Urinary bladder (tissue), 3 donors: ENCODE measurements at regions not wholly inside any gene's neighbourhood (a gene's known extent, or its start where the extent isn't known, plus 50 kb on each side); places are given as distances from the start of the nearest gene placed in this dataset.

ENCODE experiments used
- DNase-seq: peaks from one replicate; pipeline ENCODE4 v3.0.0-alpha.2; 2015; ENCODE audit errors: extremely low spot score
- H3K27ac ChIP-seq: one replicate; pipeline ENCODE4 v1.5.1; 2013; ENCODE audit warnings: low read depth, mild to moderate bottlenecking, moderate library complexity
- H3K36me3 ChIP-seq: one replicate; pipeline ENCODE4 v1.6.1; 2013; ENCODE audit warnings: mild to moderate bottlenecking, moderate library complexity; ENCODE audit not compliant: insufficient read depth
- H3K4me1 ChIP-seq: one replicate; pipeline ENCODE4 v1.6.1; 2013; ENCODE audit warnings: mild to moderate bottlenecking, moderate library complexity; ENCODE audit not compliant: insufficient read depth
- H3K4me3 ChIP-seq: one replicate; pipeline ENCODE4 v1.5.1; 2013; ENCODE audit warnings: low read depth, low read length
- WGBS: extraction: QIAGEN DNeasy Blood & Tissue Kit; methylation state at CpG from one replicate; pipeline ENCODE4 v1.1.7; 2013; 5-methylcytosine and 5-hydroxymethylcytosine counted together
- donor health status: healthy with polysubstance abuse.
- donor health status: healthy.

DNA sequence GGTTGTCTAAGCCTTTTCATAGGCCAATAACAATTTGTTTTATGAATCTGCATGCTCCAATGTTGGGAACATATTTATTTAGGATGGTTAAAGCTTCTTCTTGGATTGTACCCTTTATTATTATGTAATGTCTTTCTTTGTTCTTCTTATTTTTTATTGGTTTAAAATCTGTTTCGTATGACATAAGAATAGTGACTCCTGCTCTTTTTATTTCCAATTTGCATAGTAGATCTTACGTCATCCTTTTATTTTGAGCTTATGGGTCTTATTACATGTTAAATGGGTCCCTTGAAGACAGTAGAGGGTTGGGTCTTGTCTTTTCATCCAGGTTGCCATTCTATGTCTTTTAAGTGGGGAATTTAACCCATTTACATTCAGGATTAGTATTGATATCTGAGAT, 561.9 kb upstream of the GHITM start:
- Histone ChIP-seq H3K4me3 (no peak overlapping the region), H3K4me1 (no peaks in the 10 kb centered on the region), H3K36me3 (no peaks in the 10 kb centered on the region), H3K27ac (no peak overlapping the region)
- WGBS: 86% methylated on average over 2 of the region's 2 CpGs
- DNase-seq: no peak

DNA sequence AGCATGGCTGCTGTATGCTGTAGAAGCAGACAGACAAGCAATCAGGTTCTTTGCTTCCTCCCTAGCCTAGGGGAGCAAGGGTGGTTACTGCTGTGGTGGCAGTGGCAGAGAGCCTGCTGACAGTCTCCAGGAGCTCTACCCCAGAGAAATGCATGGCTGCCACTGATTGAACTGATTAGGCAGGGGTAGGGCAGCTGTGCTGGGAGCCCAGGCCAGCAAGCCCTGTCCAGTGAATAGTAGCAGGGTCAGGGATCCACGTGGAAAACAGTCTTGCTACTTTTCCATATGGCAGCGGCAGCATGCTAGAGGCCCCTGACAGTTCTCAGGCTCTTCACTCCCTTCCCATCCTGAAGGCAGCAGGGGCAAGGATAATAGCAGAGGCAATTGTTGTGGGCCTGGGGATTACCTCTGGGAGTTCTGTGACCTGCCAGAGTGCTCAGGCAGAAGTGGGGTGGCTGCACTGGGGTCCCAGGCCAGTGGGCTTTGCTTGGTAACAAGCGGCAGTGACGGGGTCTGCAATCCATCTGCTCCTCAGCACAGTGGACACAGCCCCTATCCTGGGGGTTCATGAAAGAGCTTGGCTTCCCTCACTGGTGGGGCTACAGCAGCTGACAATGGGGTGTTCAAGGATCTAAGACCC, 558.8 kb upstream of the GHITM start:
- no peaks in the 10 kb centered on the region for H3K36me3 ChIP-seq
- H3K27ac ChIP-seq: no peak overlapping the region
- 81% methylated on average over 4 of the region's 4 CpGs for WGBS
- DNase-seq: no peak
- no peaks in the 10 kb centered on the region for H3K4me1 ChIP-seq
- no peak overlapping the region for H3K4me3 ChIP-seq

DNA sequence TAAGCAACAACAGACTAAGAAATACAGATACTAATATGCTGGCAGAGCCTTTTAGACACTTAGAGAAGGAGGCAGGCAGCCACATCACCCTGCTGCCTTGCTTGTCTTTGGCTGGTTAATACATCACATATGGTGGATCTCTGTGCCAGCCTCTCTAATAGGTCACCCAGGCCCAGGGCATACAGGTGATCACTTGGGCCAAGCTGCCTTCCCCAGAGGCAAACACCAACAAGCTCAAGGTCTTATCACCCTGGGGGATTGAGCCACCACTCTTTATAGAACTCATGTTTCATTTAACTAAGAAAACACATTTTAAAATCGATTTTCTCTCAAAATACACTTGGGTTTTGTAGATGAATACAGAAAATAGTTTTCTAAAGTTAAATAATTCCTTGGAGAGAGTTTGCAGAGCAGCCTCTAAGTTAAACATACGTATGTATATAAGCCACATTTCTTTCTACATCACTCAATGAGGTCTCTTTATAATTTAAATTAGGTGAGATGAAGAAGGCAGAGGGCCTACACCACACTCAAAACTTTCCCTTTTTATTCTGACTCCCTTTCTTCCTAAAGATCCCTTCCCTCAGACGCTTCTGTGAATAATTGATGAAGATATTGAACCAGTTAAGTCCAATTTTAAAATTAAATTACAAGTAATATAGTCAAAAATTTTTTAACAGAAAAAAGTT, 556.8 kb upstream of the GHITM start:
- no peaks in the 10 kb centered on the region for H3K4me1 ChIP-seq
- no peak for DNase-seq
- no peak overlapping the region for H3K4me3 ChIP-seq
- no peaks in the 10 kb centered on the region for H3K36me3 ChIP-seq
- no peak overlapping the region for H3K27ac ChIP-seq
- WGBS: 71% methylated on average over 3 of the region's 3 CpGs

DNA sequence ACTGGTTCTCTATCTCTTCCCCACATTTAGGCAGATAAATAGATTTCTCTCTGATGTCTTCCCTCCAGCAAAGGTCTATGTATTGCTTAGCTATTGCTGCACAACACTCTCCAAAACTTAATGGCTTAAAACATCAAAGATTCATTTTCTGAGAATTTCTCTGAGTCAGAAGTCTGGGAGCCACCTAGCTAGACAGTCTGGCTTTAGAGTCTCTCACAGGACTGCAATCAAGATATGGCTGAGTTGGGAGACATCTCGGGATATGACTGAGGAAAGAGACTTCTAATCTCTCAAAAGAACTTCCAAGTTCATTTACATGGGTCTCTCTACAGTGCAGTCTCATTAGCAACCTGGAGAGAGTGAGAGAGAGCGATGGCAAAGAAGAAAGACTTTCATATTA, 553.6 kb upstream of the GHITM start:
- H3K4me1 ChIP-seq: no peaks in the 10 kb centered on the region
- H3K36me3 ChIP-seq: no peaks in the 10 kb centered on the region
- H3K4me3 ChIP-seq: no peak overlapping the region
- DNase-seq: no peak
- no peak overlapping the region for H3K27ac ChIP-seq
- 86% methylated on average over 2 of the region's 2 CpGs for WGBS

DNA sequence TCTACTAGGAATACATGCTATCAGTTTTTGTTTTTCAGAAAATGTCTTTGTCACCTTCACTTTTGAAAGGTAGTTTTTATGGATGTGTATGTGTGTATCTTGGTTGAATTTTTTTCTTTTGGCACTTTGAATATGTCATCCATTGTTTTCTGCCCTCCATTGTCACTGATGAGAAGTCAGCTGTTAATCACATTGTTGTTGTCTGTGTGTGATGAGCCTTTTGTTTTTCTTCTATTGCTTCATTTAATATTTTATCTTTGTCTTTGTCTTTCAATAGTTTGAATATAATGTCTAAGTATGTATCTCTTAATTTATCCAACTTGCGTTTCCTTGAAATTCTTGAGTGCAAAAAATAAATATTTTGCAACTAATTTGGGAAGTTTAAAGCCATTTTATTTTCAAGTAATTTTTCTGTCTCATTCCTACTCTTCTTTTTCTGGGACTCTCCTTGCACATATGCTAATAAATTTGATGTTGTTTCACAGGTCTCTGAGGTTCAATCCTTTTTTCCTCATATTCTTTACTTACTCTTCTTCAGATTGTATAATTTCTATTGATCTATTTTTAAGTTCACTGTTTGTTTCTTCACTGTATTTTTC, 546.9 kb upstream of the GHITM start:
- 96% methylated on average over 1 of the region's 1 CpG for WGBS
- no peak overlapping the region for H3K4me3 ChIP-seq
- no peak for DNase-seq
- no peaks in the 10 kb centered on the region for H3K36me3 ChIP-seq
- H3K4me1 ChIP-seq: no peaks in the 10 kb centered on the region
- no peak overlapping the region for H3K27ac ChIP-seq

DNA sequence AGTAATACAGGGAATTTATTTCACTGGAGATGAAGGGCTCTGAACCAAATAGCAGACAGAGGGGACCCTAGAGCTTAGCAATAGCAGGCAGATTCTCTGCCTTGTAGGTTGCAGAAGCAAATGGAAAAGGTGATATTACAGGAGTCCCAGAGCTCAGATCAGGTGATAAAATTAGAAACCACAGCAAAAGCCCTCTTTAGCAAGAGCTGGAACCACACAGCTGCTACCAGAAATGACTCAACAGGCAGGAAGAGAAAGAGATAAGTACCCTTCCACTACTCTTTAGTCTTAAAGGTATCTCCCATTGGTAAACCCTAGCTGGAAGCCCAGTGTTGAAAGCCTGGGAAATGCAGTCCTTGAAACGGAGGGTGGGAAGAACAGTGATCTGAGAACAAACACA, 535.6 kb upstream of the GHITM start:
- no peak for DNase-seq
- Histone ChIP-seq H3K4me1 (no peaks in the 10 kb centered on the region), H3K36me3 (no peaks in the 10 kb centered on the region), H3K4me3 (no peak overlapping the region), H3K27ac (no peak overlapping the region)
- 82% methylated on average over 1 of the region's 1 CpG for WGBS

DNA sequence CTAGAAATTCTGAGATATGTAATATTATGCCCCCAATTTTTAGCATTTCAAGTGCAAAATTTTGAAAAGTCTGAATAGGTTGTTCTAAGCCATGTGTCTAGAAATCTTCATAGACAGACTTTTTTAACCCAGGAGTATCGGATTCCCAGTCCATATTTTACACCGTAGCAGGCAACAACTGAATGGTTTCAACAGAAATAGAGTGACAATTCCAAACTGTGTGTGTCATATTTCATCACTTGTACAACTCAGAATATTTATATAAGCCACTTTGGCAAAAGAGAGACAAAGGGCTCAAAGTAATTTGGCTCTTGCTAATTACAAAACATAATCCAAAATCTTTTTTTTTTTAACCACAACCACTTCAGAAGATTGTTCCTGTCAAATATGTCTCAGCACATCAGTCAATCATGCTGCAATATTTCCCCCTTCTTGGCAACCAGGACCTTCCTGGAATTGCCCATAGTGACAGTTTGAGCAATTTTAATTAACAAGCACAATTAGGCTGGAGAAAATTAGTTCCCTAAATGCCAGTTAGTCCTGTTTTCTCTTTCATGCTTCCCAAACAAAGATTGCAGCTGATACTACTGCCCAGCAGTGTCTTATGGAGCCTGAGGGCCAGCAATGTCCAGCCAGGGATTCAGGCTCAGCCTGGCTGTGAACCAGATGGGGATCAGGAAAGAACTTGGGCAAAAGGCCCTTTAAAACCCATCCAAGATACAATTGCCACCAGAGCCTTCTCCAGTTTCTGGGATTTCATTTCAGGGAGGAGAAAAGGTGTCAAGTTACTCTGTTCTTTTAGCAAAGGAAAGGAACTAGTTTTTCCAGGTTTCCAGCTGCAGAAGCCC, 533.3 kb upstream of the GHITM start:
- no peak overlapping the region for H3K4me3 ChIP-seq
- no peak for DNase-seq
- WGBS: 69% methylated on average over 2 of the region's 2 CpGs
- no peaks in the 10 kb centered on the region for H3K4me1 ChIP-seq
- no peak overlapping the region for H3K27ac ChIP-seq
- H3K36me3 ChIP-seq: no peaks in the 10 kb centered on the region

DNA sequence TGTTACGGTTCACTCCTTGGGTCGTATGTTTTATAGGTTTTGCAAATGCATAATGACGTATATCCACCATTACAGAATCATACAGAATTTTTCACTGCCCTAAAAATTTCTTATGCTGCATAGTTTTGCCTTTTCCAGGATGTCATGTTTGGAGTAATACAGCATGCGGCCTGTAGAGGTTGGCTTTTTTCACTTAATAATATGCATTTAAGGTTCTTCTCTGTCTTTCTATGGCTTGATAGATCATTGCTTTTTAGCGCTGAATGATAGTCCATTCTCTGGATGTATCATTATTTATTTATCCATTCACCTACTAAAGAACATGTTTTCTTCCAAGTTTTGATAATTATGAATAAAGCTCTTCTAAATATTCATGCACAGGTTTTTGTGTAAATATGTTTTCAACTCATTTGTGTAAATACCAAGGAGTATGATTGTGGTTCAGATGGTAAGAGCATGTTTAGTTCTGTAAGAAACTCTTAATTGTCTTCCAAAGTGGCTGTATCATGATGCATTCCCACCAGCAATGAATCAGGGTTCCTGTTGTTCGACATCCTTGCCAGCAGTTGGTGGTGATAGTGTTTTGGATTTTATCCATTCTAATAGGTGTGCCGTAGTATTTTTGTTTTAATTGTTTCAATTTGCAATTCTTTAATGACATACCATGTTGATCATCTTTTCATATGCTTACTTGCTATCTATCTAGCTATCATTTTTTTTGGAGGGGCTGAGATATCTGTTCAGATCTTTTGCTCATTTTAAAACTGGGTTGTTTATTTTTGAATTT, 531.2 kb upstream of the GHITM start:
- DNase-seq: no peak
- no peak overlapping the region for H3K4me3 ChIP-seq
- no peak overlapping the region for H3K27ac ChIP-seq
- H3K4me1 ChIP-seq: no peaks in the 10 kb centered on the region
- WGBS: 86% methylated on average over 7 of the region's 7 CpGs
- no peaks in the 10 kb centered on the region for H3K36me3 ChIP-seq

DNA sequence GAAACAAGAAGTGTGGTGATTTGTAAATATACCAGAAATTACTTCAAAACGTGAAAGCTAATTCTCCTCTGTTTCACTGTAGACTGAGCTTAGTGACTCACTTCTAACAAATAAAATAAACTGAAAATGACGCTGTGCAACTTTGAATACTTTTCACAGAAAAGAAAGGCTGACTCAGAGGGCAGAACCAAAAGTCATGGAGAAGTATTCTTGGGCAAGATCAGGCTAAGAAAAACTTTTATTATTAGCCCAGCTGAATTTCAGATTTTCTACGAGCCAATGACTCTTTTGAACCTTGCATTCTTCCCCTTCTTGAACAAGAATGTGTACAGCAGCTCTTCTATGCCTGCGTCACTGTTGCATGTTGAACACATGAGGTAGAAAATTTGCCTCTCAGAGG, 527.3 kb upstream of the GHITM start:
- H3K36me3 ChIP-seq: no peaks in the 10 kb centered on the region
- 68% methylated on average over 4 of the region's 4 CpGs for WGBS
- no peak overlapping the region for H3K27ac ChIP-seq
- no peaks in the 10 kb centered on the region for H3K4me1 ChIP-seq
- DNase-seq: no peak
- H3K4me3 ChIP-seq: no peak overlapping the region

DNA sequence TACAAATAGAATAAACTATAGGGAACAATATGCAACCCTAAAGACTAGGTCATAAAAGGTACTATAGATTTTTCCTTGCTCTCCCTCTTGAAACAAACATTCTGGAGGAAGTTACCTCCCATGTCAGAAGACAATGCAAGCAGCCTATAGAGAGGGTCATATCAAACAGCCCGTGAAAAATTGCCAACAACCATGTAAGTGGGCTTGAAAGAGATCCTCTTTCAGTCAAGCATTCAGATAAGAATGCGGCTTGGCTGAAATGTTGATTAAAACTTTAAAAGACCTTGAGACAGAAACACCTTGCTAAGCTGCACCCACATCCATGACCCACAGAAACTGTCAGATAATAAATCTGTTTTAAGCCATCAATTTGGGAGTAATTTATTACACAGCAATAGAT, 526.6 kb upstream of the GHITM start:
- no peak overlapping the region for H3K4me3 ChIP-seq
- H3K27ac ChIP-seq: no peak overlapping the region
- no peak for DNase-seq
- H3K36me3 ChIP-seq: no peaks in the 10 kb centered on the region
- H3K4me1 ChIP-seq: no peaks in the 10 kb centered on the region
- WGBS: 43% methylated on average over 2 of the region's 2 CpGs

DNA sequence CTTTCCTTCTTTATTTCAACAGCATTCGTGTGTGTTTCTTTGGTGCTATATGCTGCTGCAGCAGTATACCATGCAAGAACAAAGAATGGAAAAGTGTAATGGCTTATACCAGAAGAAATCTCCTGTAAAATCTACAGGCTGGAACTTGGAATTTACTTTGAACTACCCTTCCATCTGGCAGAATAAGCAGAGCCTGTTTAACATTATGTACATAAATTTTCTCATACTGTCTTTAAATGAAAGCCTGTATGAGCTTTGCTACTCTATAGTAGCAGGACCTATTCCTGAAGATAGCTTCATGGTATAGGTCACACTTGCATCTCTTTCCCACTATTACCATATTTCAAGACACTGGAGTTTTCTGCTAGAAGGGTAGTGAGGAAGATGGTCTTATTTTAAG, 522.1 kb upstream of the GHITM start:
- no peak for DNase-seq
- H3K4me1 ChIP-seq: no peaks in the 10 kb centered on the region
- H3K4me3 ChIP-seq: no peak overlapping the region
- 82% methylated on average over 1 of the region's 1 CpG for WGBS
- H3K27ac ChIP-seq: no peak overlapping the region
- H3K36me3 ChIP-seq: no peaks in the 10 kb centered on the region

DNA sequence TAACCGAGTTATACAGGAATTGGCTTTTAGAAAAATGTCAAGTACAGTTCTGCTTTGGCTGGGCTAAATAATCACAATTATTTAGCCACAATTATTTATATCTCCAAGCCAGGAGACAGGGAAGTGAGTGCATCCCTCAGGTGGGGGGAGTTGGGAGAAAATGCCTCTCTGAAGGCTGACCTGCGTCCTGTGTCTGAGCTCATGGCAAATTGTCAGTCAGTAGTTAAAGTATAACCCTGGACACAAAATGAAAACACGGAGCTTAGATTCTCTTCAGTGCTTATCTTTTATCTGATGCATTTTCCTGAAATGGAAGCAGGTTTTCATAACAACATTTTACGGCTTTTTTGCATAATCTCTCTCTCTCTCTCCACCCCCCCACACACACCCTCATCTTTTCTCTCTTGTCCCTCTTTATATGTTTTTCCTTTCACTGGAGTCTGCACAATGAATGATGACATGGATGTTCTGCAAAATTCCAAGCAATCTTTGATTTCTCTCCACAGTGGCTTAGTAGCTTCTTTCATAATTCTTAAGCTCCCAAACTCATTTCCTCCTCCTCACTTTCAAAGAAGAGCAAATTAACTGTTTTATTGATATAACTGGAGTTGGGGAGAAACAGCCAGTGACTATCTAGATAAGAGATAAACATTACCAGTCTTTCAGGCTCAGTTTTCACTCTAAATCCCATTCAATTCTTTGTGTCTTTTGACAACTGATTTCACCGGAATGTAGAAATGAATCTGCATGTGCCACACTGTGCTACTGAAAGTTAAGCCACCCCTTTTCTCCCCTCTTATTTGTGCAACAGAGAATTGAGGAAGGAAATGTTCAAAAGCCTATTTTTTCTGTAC, 521.4 kb upstream of the GHITM start:
- DNase-seq: no peak
- Histone ChIP-seq H3K27ac (no peak overlapping the region), H3K4me3 (no peak overlapping the region), H3K36me3 (no peaks in the 10 kb centered on the region), H3K4me1 (no peaks in the 10 kb centered on the region)
- 24% methylated on average over 5 of the region's 5 CpGs for WGBS
